CD4-positive, alpha-beta T cell treated with Interleukin-21 for 1 hour (primary cell): ENCODE measurements at regions not wholly inside any gene's neighbourhood (a gene's known extent, or its start where the extent isn't known, plus 50 kb on each side); places are given as distances from the start of the nearest gene placed in this dataset.
"Not testable (repeated sequence)": the region's sequence is repeated elsewhere in the genome, so short reads cannot be mapped to it uniquely, and the experiment has no call there.

ENCODE experiments used
- DNase-seq: peaks from one replicate; pipeline ENCODE4 v3.0.0-alpha.2; 2020

GRCh38 chr1:100629391-100629790, 90.2 kb upstream of the VCAM1 start:
- no peak for DNase-seq

GRCh38 chr1:100631015-100631551, 88.5 kb upstream of the VCAM1 start:
- no peak for DNase-seq

GRCh38 chr1:100642826-100643225, 76.7 kb upstream of the VCAM1 start:
- DNase-seq: no peak

- no peak for DNase-seq
Observed at GRCh38 chr1:100643471-100644196, 75.9 kb upstream of the VCAM1 start.

GRCh38 chr1:100646001-100646400, 73.5 kb upstream of the VCAM1 start:
- no peak for DNase-seq

- no peak for DNase-seq
Observed at GRCh38 chr1:100649146-100649545, 70.4 kb upstream of the VCAM1 start.

GRCh38 chr1:100657876-100658715, 61.4 kb upstream of the VCAM1 start:
- no peak for DNase-seq

GRCh38 chr1:100658716-100659026, 60.9 kb upstream of the VCAM1 start:
- no peak for DNase-seq

- no peak for DNase-seq
Observed at GRCh38 chr1:100661176-100661575, 58.4 kb upstream of the VCAM1 start.

- DNase-seq: not testable (repeated sequence)
Observed at GRCh38 chr1:100668494-100668893, 51.0 kb upstream of the VCAM1 start.
